Neural crest cell (in vitro differentiated cells): ENCODE measurements at regions not wholly inside any gene's neighbourhood (a gene's known extent, or its start where the extent isn't known, plus 50 kb on each side); places are given as distances from the start of the nearest gene placed in this dataset.

Source experiments
- DNase-seq: peaks from one replicate; pipeline ENCODE4 v3.0.0; 2021; ENCODE audit warnings: low read depth, mixed read lengths, low spot score
- H3K27ac Mint-ChIP-seq: one replicate; pipeline ENCODE4 v1.8.0; 2021; ENCODE audit warnings: mild to moderate bottlenecking, mixed read lengths; ENCODE audit not compliant: unreplicated experiment
- H3K27me3 Mint-ChIP-seq: 2 replicates; pipeline ENCODE4 v1.8.0; 2021; ENCODE audit warnings: low read depth, mild to moderate bottlenecking, mixed read lengths
- H3K36me3 Mint-ChIP-seq: 2 replicates; pipeline ENCODE4 v1.8.0; 2021; ENCODE audit warnings: low read depth, mild to moderate bottlenecking, mixed read lengths
- H3K4me1 Mint-ChIP-seq: 2 replicates; pipeline ENCODE4 v1.8.0; 2021; ENCODE audit warnings: mixed read lengths
- H3K4me3 Mint-ChIP-seq: one replicate; pipeline ENCODE4 v1.8.0; 2021; ENCODE audit warnings: mild to moderate bottlenecking, mixed read lengths
- H3K9me3 Mint-ChIP-seq: 2 replicates; pipeline ENCODE4 v1.8.0; 2021; ENCODE audit warnings: mixed read lengths
- CTCF ChIP-seq: fragments of 200-600 bp; sonication (generic); conservative IDR thresholded peaks from 2 replicates; pipeline ENCODE4 v1.5.0; 2021; ENCODE audit warnings: antibody characterized with exemption, mild to moderate bottlenecking

GRCh38 chr12:97082029-97082428 lies 175.0 kb downstream of the NEDD1 start:
- DNase-seq: no peak
- TF ChIP-seq CTCF: no peak
- Mint-ChIP-seq H3K4me1 (peaks cover 9% of the 10 kb centered on the region), H3K9me3 (no peaks in the 10 kb centered on the region), H3K27me3 (no peaks in the 10 kb centered on the region), H3K4me3 (no peak overlapping the region), H3K27ac (no peak overlapping the region), H3K36me3 (no peaks in the 10 kb centered on the region)

- H3K27ac Mint-ChIP-seq: no peak overlapping the region
- TF ChIP-seq CTCF: no peak
- H3K36me3 Mint-ChIP-seq: no peaks in the 10 kb centered on the region
- DNase-seq: no peak
- H3K27me3 Mint-ChIP-seq: no peaks in the 10 kb centered on the region
- no peaks in the 10 kb centered on the region for H3K9me3 Mint-ChIP-seq
- H3K4me3 Mint-ChIP-seq: no peak overlapping the region
- H3K4me1 Mint-ChIP-seq: peaks cover 5% of the 10 kb centered on the region
Observed at GRCh38 chr12:97093187-97093683, 186.2 kb downstream of the NEDD1 start.

- no peak for DNase-seq
- Mint-ChIP-seq H3K4me3 (no peak overlapping the region), H3K4me1 (peaks cover 13% of the 10 kb centered on the region), H3K36me3 (no peaks in the 10 kb centered on the region), H3K9me3 (peaks cover 7% of the 10 kb centered on the region), H3K27ac (no peak overlapping the region), H3K27me3 (no peaks in the 10 kb centered on the region)
- no peak for TF ChIP-seq CTCF
Observed at GRCh38 chr12:97097734-97098133, 190.7 kb downstream of the NEDD1 start.

- TF ChIP-seq CTCF: no peak
- Mint-ChIP-seq H3K27ac (no peak overlapping the region), H3K9me3 (peaks cover 8% of the 10 kb centered on the region), H3K4me1 (peaks cover 13% of the 10 kb centered on the region), H3K27me3 (no peaks in the 10 kb centered on the region), H3K4me3 (no peak overlapping the region), H3K36me3 (peaks cover 17% of the 10 kb centered on the region)
- DNase-seq: no peak
Observed at GRCh38 chr12:97109441-97109840, 202.4 kb downstream of the NEDD1 start.

GRCh38 chr12:97112136-97112535 lies 205.1 kb downstream of the NEDD1 start:
- H3K36me3 Mint-ChIP-seq: peaks cover 4% of the 10 kb centered on the region
- DNase-seq: no peak
- no peak overlapping the region for H3K4me3 Mint-ChIP-seq
- peaks cover 10% of the 10 kb centered on the region for H3K9me3 Mint-ChIP-seq
- H3K4me1 Mint-ChIP-seq: peaks cover 16% of the 10 kb centered on the region
- no peak for TF ChIP-seq CTCF
- H3K27ac Mint-ChIP-seq: no peak overlapping the region
- no peaks in the 10 kb centered on the region for H3K27me3 Mint-ChIP-seq
